ENCODE measurements at regions not wholly inside any gene's neighbourhood (a gene's known extent, or its start where the extent isn't known, plus 50 kb on each side); places are given as distances from the start of the nearest gene placed in this dataset.

DNA sequence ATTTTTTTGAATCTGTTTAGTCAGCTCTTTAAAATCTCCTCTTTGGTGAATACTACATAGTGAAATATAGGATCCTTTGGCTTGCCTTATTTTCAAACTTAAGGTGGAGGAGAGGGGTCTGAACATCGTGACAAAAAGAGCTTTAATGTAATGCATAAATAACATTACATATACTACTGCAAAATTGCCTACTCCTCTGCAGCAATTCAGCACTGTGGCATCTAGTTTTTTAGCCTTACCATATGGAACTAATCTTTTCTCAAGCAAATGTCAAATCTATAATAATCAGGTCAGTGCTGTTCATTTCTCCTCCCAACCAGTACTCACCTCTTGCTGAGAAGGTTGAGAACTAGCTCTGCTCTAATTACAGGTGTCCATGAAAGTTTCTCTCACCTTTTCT, 394.0 kb upstream of the CDIN1 start:
- Histone ChIP-seq H3K27ac (ENCODE audit: low read length) (no peak overlapping the region), H3K27me3 (ENCODE audit: insufficient read depth, low read depth, low read length) (no peaks in the 10 kb centered on the region), H3F3A (ENCODE audit: insufficient read depth, low read length, poor library complexity, severe bottlenecking) (no peaks in the 10 kb centered on the region), H3K4me3 (ENCODE audit: low read length) (no peak overlapping the region), H3K9ac (ENCODE audit: low read length) (no peak overlapping the region), H2AFZ (ENCODE audit: low read depth, low read length) (no peak overlapping the region), H3K79me2 (replicated peaks; ENCODE audit: insufficient read depth, low read length) (no peaks in the 10 kb centered on the region), H4K20me1 (ENCODE audit: insufficient read depth) (no peaks in the 10 kb centered on the region), H3K4me2 (ENCODE audit: low read length) (no peak overlapping the region), H3K9me3 (ENCODE audit: low read length) (no peaks in the 10 kb centered on the region), H3K36me3 (ENCODE audit: insufficient read depth, low read length) (no peaks in the 10 kb centered on the region), H3K9me2 (ENCODE audit: insufficient read depth, low read length) (no peaks in the 10 kb centered on the region)
- TF ChIP-seq EZH2 (IDR thresholded peaks at IDR 0.05; ENCODE audit: borderline replicate concordance, insufficient read depth, low read length, poor library complexity, severe bottlenecking) = no peak
- no peak for TF ChIP-seq SMC3 (conservative IDR thresholded peaks at IDR 0.05; ENCODE audit: poor library complexity)
- TF ChIP-seq, protein P1, sequence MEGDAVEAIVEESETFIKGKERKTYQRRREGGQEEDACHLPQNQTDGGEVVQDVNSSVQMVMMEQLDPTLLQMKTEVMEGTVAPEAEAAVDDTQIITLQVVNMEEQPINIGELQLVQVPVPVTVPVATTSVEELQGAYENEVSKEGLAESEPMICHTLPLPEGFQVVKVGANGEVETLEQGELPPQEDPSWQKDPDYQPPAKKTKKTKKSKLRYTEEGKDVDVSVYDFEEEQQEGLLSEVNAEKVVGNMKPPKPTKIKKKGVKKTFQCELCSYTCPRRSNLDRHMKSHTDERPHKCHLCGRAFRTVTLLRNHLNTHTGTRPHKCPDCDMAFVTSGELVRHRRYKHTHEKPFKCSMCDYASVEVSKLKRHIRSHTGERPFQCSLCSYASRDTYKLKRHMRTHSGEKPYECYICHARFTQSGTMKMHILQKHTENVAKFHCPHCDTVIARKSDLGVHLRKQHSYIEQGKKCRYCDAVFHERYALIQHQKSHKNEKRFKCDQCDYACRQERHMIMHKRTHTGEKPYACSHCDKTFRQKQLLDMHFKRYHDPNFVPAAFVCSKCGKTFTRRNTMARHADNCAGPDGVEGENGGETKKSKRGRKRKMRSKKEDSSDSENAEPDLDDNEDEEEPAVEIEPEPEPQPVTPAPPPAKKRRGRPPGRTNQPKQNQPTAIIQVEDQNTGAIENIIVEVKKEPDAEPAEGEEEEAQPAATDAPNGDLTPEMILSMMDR (IDR thresholded peaks at IDR 0.05; ENCODE audit: poor library complexity, severe bottlenecking) = no peak
- no peak for TF ChIP-seq EP300 (conservative IDR thresholded peaks at IDR 0.05; ENCODE audit: poor library complexity, severe bottlenecking)
- TF ChIP-seq POLR2AphosphoS5 (IDR thresholded peaks at IDR 0.05) = no peak
- no peak for TF ChIP-seq MXI1 (conservative IDR thresholded peaks at IDR 0.05; ENCODE audit: poor library complexity, severe bottlenecking)

DNA sequence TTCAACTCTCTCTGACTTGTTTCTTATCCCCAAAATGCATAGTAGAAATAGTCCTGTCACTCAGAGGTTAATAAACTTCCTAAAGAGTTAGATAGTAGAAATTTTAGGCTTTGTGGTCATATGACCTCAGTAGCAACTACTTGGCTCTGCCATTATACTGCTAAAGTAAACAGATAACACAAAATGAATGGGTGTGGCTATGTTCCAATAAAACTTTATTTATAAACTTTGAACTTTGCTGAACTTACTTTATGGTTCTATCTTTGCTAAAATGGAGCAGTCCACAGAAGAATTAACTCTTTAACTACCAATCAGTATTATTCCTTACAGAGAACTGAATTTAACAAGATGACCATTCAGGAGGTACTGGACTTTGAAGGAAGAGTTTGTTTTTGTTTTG, 393.6 kb upstream of the CDIN1 start:
- Histone ChIP-seq H3K9me2 (ENCODE audit: insufficient read depth, low read length) (no peaks in the 10 kb centered on the region), H3K9me3 (ENCODE audit: low read length) (no peaks in the 10 kb centered on the region), H3K36me3 (ENCODE audit: insufficient read depth, low read length) (no peaks in the 10 kb centered on the region)

DNA sequence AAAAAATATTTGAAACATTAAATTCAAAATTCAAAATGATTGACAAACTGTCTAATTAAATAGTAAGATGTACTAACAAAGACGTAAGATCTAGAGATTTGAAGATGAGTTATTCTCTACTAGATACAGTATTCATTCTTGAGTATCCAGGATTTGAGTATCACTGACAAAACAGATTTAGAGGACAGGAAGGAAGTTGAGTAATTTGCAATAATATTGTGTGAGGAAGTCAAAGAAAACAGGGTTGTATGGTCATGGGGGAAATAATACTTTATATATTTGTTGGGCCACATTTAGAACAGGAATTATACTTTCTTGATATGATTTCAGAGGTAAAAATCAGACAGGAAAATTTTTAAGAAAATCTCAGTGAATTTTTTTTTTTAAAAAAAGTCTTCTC, 393.1 kb upstream of the CDIN1 start:
- H2AFZ ChIP-seq (ENCODE audit: low read depth, low read length) = no peak overlapping the region
- H3K36me3 ChIP-seq (ENCODE audit: insufficient read depth, low read length) = no peaks in the 10 kb centered on the region
- H3K4me3 ChIP-seq (ENCODE audit: low read length) = no peak overlapping the region
- H3K9me3 ChIP-seq (ENCODE audit: low read length) = peaks cover 2% of the 10 kb centered on the region
- H3K9me2 ChIP-seq (ENCODE audit: insufficient read depth, low read length) = no peaks in the 10 kb centered on the region
- H3K27me3 ChIP-seq (ENCODE audit: insufficient read depth, low read depth, low read length) = no peaks in the 10 kb centered on the region
- H3K27ac ChIP-seq (ENCODE audit: low read length) = no peak overlapping the region
- no peak overlapping the region for H3K4me2 ChIP-seq (ENCODE audit: low read length)
- no peaks in the 10 kb centered on the region for H3K79me2 ChIP-seq (replicated peaks; ENCODE audit: insufficient read depth, low read length)
- H4K20me1 ChIP-seq (ENCODE audit: insufficient read depth) = no peaks in the 10 kb centered on the region
- no peaks in the 10 kb centered on the region for H3F3A ChIP-seq (ENCODE audit: insufficient read depth, low read length, poor library complexity, severe bottlenecking)
- no peak overlapping the region for H3K9ac ChIP-seq (ENCODE audit: low read length)
- TF ChIP-seq, protein P2, sequence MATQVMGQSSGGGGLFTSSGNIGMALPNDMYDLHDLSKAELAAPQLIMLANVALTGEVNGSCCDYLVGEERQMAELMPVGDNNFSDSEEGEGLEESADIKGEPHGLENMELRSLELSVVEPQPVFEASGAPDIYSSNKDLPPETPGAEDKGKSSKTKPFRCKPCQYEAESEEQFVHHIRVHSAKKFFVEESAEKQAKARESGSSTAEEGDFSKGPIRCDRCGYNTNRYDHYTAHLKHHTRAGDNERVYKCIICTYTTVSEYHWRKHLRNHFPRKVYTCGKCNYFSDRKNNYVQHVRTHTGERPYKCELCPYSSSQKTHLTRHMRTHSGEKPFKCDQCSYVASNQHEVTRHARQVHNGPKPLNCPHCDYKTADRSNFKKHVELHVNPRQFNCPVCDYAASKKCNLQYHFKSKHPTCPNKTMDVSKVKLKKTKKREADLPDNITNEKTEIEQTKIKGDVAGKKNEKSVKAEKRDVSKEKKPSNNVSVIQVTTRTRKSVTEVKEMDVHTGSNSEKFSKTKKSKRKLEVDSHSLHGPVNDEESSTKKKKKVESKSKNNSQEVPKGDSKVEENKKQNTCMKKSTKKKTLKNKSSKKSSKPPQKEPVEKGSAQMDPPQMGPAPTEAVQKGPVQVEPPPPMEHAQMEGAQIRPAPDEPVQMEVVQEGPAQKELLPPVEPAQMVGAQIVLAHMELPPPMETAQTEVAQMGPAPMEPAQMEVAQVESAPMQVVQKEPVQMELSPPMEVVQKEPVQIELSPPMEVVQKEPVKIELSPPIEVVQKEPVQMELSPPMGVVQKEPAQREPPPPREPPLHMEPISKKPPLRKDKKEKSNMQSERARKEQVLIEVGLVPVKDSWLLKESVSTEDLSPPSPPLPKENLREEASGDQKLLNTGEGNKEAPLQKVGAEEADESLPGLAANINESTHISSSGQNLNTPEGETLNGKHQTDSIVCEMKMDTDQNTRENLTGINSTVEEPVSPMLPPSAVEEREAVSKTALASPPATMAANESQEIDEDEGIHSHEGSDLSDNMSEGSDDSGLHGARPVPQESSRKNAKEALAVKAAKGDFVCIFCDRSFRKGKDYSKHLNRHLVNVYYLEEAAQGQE (IDR thresholded peaks at IDR 0.05; ENCODE audit: borderline replicate concordance) = no peak
- TF ChIP-seq EP300 (conservative IDR thresholded peaks at IDR 0.05; ENCODE audit: poor library complexity, severe bottlenecking) = no peak
- TF ChIP-seq EZH2 (IDR thresholded peaks at IDR 0.05; ENCODE audit: borderline replicate concordance, insufficient read depth, low read length, poor library complexity, severe bottlenecking) = no peak
- TF ChIP-seq RAD21 (conservative IDR thresholded peaks at IDR 0.05) = no peak
- no peak for TF ChIP-seq TAF1 (IDR thresholded peaks at IDR 0.05; ENCODE audit: low read depth)
- no peak for TF ChIP-seq MXI1 (conservative IDR thresholded peaks at IDR 0.05; ENCODE audit: poor library complexity, severe bottlenecking)
- TF ChIP-seq, protein P1 (IDR thresholded peaks at IDR 0.05; ENCODE audit: poor library complexity, severe bottlenecking) = no peak
- no peak for TF ChIP-seq SMC3 (conservative IDR thresholded peaks at IDR 0.05; ENCODE audit: poor library complexity)
- TF ChIP-seq POLR2AphosphoS5 (IDR thresholded peaks at IDR 0.05) = no peak

More for the DNA sequence above, 393.6 kb upstream of the CDIN1 start:
- no peaks in the 10 kb centered on the region for H3F3A ChIP-seq (ENCODE audit: insufficient read depth, low read length, poor library complexity, severe bottlenecking)
- H4K20me1 ChIP-seq (ENCODE audit: insufficient read depth) = no peaks in the 10 kb centered on the region
- no peak overlapping the region for H3K27ac ChIP-seq (ENCODE audit: low read length)
- TF ChIP-seq POLR2AphosphoS5 (IDR thresholded peaks at IDR 0.05) = no peak
- TF ChIP-seq MXI1 (conservative IDR thresholded peaks at IDR 0.05; ENCODE audit: poor library complexity, severe bottlenecking) = no peak
- TF ChIP-seq, protein P1 (IDR thresholded peaks at IDR 0.05; ENCODE audit: poor library complexity, severe bottlenecking) = no peak
- no peak for TF ChIP-seq RAD21 (conservative IDR thresholded peaks at IDR 0.05)
- H2AFZ ChIP-seq (ENCODE audit: low read depth, low read length) = no peak overlapping the region
- H3K4me2 ChIP-seq (ENCODE audit: low read length) = no peak overlapping the region
- H3K79me2 ChIP-seq (replicated peaks; ENCODE audit: insufficient read depth, low read length) = no peaks in the 10 kb centered on the region
- H3K4me3 ChIP-seq (ENCODE audit: low read length) = no peak overlapping the region
- no peak overlapping the region for H3K9ac ChIP-seq (ENCODE audit: low read length)
- H3K27me3 ChIP-seq (ENCODE audit: insufficient read depth, low read depth, low read length) = no peaks in the 10 kb centered on the region

Data from neural cell (in vitro differentiated cells).